NCI-H69 (cell line): ENCODE measurements at regions not wholly inside any gene's neighbourhood (a gene's known extent, or its start where the extent isn't known, plus 50 kb on each side); places are given as distances from the start of the nearest gene placed in this dataset.
A peak's percentile ranks its signal among the peaks of the same experiment; 100 is the strongest.
"Not testable (repeated sequence)": the region's sequence is repeated elsewhere in the genome, so short reads cannot be mapped to it uniquely, and the experiment has no call there.

Source experiments
- DNase-seq: peaks from one replicate; lab custom pipeline; 2025; lab: John Stamatoyannopoulos, UW

GRCh38 chrX:124238268-124238667, 94.2 kb upstream of the TEX13D start:
- DNase-seq = no peak

DNA sequence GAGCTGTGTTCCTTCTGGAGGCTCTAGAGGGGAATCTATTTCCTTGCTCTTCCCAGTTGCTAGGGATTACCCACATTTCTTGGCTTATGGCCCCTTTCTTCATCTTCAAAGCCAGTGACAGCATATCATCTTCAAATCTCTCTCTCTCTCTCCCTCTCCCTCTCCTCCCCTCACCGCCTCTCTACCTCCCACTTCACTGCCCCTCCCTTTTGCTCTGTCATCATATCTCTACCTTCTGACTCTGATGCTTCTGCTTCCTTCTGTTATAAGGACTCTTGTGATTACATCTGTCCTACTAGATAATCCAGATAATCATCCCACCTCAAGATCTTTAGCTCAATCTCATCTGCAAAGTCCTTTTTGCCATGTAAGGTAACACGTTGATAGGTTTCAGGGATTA, 93.1 kb upstream of the TEX13D start:
- DNase-seq = no peak

DNA sequence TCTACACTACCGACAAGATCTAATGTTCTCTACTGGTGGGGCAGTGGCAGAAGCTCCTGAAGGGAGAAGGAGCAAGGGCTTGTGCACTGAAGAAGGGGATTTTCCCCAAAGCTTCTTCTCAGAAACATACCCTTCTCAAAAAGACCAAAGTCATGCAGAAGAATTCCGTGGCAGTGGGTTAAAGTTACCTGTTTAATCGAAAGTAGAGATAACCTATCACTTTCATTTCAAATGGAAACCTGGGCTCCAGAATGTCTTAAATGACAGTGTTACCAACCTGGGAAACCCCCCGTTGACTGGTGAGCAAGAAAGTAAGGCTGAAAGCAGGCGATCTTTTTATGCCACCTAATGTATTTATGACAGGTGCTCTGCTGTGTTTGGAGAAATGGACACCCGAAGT, 92.5 kb upstream of the TEX13D start:
- no peak for DNase-seq

DNA sequence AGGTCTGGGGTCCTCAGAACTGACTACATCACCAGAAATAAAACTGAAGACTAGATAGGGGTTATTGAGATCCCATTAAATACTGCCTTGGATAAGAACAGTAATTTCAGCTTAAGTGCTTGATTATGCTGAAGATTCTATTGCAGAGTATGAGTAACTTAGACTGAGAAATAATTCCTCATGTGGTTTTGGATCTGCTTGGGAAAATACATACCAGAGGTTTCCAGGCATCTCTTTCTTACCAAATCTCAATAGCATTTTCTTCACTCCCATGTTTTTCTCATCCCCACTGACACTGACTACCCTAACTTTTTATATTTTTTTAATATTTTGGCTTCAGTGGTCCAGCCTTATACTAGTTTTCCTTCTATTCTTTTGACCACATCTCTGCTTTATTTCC, 92.0 kb upstream of the TEX13D start:
- no peak for DNase-seq

GRCh38 chrX:124242131-124242530, 90.3 kb upstream of the TEX13D start:
- DNase-seq = no peak

DNA sequence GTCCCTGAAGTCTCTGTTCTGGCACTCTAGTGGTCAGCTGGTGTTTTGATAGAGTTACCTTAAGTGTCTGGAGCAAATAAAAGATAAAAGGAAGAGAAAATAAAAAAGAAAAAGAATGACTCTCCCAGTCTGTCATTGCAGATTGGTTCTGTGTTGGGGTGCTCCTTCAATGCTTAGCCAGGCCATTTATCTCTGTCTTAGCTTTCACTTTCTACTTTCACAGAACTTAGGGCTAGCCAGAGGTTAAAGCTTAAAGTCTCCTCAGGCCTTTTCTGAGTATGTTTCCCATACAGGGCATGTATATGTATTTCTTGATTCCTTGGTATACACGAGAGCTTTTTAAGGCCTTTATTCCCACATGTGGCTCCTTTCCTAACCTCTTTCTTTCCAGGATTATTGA, 83.1 kb upstream of the TEX13D start:
- DNase-seq = no peak

GRCh38 chrX:124250835-124251437, 81.5 kb upstream of the TEX13D start:
- DNase-seq = no peak

DNA sequence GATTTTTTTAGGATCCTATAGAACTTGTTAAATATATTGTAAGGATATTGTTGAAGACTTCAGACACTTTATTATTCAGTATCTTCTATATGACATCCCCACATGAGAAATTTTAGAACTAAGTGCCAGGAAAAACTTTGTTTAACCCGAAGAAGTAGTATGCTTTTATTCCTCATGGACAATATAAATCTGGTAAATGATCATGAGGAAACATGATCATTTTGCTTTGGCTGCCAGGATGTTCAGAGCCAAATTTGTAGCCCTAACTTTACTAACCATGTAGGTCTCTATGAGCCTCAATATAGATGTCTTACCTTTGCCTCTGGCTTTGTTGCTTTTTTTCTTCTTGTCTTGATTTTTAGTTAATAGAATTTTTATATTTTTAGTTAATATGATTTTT, 77.8 kb upstream of the TEX13D start:
- no peak for DNase-seq

DNA sequence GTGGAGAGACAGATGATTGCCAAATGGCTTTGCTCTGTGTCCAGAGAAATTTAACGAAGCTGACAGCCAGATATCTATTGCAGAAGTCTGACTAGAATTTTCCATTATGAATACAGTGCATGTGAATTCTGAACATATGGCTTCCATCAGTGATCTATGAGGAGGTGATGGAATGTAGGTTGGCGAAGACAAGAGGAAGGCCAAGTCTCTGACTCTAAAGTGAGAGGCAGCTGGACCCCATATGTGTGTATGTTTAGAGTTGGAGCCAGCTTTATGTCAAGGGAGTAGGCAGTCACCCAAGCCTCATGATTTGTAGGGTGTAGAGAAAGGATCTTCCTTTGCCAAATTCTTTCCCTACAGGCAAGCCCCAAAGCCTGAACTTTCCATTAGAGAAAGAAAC, 76.2 kb upstream of the TEX13D start:
- DNase-seq = no peak

DNA sequence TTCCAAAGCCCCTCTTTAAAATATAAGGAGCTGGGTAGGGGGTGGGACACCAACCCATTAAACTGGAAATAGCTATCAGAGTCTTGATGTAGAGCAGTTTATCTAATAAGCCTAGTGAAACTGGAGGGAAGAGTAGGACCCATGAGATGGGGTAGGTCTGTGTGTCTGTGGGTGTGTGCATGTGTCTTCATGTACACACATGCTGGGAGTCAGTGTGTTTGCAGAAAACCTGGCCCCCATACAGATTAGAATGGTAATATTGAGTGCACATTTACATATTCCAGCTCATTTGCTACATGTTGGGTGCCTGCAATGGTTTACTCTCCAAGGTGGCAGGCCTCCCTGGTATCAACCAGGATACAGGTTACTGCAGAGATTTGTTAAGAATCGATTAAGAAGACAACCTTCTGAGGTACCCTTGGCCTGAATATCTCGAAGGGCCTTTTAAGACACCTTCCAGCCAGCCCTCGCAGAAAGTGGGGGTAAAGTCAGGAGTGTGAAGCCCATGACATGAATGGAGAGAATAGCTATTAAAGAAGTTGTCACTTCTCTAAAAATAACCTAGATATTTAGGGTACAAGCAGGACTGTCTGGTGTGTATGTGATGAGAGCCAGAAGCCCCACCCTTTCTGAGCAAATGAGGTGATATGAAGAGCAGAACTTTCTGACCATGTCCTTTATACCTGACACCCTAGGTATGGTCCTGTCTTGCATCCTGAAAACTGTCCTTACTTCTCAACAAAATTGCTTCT, 75.7 kb upstream of the TEX13D start:
- no peak for DNase-seq

- no peak for DNase-seq
These were observed 74.3 kb upstream of the TEX13D start for GRCh38 chrX:124257924-124258702.

DNA sequence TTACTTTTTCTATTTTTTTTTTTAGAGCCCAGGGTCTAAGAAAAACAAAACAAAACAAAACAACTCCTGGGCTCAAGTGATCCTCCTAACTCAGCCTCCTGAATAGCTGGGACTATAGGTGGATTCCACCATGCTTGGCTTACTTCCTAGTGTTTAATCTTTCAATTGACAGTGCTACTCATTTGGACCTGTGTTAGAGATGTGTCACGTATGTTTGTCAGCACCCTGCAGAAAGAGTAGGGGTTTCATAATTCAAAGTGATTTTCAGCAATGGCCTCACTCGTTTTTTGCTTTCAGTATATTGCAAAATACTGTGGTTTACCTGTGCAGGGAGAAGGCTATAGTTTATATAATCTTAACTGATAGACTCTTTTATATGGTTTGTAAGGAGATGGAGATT, 71.6 kb upstream of the TEX13D start:
- no peak for DNase-seq

DNA sequence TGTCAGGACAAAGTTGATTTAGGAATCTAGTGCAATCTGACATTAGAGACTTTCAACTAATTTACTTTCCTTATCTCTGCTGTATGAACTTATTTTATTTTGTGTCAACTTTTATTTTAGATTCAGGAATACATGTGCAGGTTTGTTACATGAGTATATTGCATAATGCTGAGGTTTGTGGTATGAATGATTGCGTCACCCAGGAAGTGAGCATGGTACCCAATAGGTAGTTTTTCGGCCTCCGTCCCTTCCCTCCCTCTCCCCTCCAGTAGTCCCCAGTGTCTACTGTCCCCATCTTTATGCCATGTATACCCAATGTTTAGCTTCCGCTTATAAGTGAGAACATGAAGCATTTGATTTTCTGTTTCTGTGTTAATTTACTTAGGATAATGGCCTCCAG, 68.7 kb upstream of the TEX13D start:
- no peak for DNase-seq

DNA sequence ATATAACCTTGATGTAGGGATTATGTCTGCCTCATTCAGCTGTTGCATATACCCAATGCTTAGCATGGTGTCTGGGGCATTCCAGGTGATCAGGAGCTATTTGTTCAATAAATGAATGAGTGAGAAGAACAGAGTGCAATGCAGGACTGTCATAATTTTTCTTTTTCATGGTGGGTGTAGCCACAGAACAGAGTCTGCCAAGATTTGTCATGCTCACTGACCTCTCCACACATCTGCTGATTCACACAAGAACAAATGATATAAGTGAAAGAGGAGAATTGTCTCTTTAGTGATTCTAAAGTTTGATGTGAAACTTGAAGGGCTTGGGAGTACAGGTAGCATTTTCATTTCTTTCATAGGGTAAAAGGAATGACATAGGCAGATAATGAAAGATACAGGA, 64.4 kb upstream of the TEX13D start:
- no peak for DNase-seq

DNA sequence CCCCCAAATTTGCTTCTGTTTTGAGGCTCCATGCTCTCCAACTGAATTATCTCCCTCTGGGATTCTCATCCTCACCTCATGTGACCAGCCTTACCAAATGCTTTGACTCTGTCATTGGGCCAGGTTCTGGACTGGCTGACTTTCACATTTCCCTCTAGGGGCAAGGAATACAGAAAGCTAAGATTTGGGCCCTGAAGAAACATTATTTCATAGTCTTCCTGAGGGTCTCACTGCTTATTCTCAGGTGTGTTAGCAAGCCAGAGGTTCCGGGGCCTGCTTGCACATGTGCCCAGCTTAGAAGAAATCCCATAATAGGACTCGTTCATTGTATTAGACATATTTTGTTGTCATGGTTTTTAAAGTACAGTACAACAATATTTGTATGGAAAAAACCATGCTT, 62.6 kb upstream of the TEX13D start:
- no peak for DNase-seq

DNA sequence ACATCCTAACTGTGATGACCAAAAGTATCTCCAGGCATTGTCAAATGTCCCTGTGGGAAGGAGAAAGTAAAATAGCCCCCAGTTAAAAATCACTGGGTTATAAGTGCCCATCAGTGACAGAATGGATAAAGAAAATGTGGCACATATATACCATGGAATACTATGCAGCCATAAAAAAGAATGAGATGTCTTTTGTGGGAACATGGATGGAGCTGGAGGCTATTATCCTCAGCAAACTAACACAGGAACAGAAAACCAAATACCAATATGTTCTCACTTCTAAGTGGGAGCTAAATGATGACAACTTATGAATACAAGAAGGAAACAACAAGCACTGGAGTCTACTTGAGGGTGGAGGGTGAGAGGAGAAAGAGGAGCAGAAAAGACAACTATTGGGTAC, 60.9 kb upstream of the TEX13D start:
- DNase-seq = not testable (repeated sequence)

DNA sequence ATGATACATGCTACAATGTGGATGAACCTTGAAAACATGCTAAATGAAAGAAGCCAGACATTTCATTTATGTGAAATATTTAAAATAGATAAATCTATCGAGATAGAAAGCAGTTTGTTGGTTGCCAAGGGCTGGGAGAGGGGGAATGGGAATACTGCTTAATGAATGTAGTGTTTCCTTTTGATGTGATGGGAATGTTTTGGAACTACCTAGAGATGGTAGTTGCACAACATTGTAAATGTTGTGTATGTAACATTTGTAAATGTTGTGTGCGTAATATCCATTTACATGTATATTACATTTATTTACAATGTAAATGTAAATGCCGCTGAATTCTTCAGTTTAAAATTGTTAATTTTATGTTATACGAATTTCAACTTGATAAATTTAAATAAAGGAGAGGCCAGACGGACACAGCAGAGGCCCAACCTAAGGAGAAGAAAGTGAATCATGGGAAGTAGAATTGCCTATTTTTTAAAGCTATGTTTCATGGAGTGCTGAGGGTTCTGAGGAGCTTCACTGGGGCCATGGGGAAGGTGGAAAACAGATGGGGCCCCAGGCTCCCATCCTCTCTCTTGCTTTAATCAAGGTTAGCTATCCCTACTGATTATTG, 60.0 kb upstream of the TEX13D start:
- DNase-seq = no peak

DNA sequence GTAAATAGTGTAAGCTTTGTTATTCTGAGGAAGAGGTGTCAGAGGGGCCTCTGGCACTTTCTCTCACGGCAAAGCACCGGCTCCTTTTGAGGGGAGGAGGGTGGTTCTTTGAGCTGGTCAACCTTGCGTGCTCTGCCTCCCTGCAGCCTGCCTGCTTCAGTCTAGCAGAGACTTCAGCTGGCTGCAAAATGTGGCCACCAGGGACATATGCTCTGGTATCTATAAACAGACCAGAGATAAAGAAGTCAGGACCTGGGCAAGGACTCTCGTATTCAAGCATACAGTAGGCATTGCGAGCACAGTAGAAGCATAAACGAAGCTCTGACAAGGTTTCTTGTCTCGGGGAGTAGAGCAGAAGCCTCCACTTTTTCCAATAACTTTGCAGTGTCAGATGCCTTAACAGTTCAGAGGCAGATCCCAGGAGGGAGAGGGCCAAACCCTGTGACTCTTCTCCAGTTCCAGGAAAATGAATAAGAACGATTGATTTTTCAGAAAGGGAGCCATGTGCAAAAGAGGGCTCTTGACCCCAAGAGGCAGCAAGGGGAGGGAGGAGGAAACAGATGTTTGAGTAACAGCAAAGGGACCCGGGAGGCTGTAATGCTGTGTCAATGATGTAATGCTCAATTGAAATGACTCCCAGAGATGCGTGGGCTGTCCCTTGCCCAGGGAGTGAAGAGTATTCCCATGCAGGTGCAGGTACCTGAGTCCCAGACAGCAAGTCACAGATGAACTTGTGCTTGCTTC, 57.9 kb upstream of the TEX13D start:
- DNase-seq = peak; percentile 14

GRCh38 chrX:124275182-124275894, 57.1 kb upstream of the TEX13D start:
- no peak for DNase-seq

DNA sequence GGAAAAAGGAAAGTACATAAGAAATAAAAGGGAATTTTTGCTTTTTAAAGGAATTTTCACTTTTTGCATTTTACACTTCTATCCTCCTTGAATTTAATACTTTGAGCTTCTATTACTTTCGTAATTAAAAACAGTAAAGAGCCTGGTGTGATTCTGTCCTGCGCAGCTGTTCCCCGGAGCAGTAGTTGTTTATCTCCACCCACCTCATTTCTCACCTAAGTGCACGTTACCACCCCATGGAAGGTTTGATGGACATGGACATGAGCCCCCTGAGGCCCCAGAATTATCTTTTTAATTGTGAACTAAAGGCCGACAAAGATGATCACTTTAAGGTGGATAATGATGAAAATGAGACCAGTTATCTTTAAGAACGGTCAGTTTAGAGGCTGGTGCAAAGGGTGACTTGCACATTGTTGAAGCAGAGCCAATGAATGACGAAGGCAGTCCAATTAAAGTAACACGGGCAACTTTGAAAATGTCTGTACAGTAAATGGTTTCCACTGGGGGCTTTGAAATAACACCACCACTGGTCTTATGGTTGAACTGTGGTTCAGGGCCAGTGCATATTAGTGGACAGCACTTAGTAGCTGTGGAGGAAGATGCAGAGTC, 52.1 kb upstream of the TEX13D start:
- DNase-seq = no peak

GRCh38 chrX:124282580-124282979, 49.9 kb upstream of the TEX13D start:
- DNase-seq = no peak
